OCI-LY7 (cell line): ENCODE measurements at regions not wholly inside any gene's neighbourhood (a gene's known extent, or its start where the extent isn't known, plus 50 kb on each side); places are given as distances from the start of the nearest gene placed in this dataset.

Experiments used
- CTCF ChIP-seq: fragments of 200-600 bp; sonication (generic); conservative IDR thresholded peaks from 2 replicates; pipeline ENCODE4 v1.5.1; 2014; ENCODE audit warnings: mild to moderate bottlenecking, antibody characterized with exemption, low read length, moderate library complexity, mixed read lengths
- EZH2phosphoT487 ChIP-seq: fragments of 200-600 bp; sonication (generic); IDR thresholded peaks from 2 replicates; pipeline ENCODE4 v1.6.1; 2018; ENCODE audit warnings: low read depth, borderline replicate concordance, mild to moderate bottlenecking, mixed run types, antibody characterized with exemption, low read length, moderate library complexity, mixed read lengths

GRCh38 chr2:180705122-180705521 is 275.3 kb upstream of the UBE2E3 start:
- TF ChIP-seq CTCF (no peak), EZH2phosphoT487 (no peak)
